ENCODE measurements at regions not wholly inside any gene's neighbourhood (a gene's known extent, or its start where the extent isn't known, plus 50 kb on each side); places are given as distances from the start of the nearest gene placed in this dataset.
A peak's percentile ranks its signal among the peaks of the same experiment; 100 is the strongest.

DNA sequence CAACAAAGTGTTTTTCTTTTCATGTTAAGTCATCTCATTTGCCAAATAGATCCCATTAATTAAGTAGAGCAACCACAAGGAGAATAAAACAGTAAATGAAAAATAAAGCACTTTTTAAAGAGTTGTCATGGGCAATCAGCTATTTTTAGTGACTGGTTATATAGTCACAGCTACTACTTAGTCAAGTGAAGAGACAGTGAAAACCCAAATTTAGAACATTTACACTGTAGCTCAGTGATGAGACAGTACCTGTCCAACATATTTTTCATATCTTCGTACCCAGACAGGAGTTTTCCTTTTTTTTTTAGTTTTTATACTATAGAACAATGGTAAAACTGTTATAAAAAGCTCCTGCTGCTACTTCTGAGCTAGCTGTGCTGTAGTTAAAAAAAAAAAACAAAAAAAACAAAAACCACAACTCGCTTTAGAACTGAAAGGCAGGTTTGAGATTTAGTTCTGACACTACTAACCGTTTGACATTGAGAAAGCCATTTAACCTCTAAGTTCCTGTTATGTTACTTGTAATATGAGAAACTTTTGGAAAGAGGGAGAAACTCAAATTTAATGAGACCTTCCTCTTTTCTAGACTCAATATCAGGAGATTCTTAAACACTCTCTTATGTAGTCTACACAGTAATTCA lies 777.5 kb downstream of the ADGRL2 start:
- DNase-seq (ENCODE audit: low read depth): no peak

DNA sequence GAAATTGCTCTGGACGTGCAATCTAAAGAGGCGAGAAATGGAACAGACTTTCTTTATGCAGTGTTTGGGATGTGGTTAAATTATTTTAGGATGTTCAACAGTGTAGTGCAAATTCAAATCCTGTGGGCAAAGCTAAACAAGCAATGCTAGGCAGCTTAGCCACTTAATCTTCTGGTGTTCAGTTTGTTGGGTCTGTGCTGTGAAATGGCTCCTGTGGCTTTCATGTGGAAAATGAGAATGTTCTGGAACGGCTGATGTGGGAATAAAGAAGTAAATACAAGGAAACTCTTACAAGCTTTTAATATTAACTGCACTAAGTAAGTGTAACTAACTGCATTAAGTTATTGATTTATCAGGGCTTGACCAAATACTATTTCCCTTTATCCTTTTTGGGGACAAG lies 766.6 kb downstream of the ADGRL2 start:
- no peak for DNase-seq (ENCODE audit: low read depth)

- no peak for DNase-seq (ENCODE audit: low read depth)
Measured at GRCh38 chr1:82565546-82565945, 764.8 kb downstream of the ADGRL2 start.

DNA sequence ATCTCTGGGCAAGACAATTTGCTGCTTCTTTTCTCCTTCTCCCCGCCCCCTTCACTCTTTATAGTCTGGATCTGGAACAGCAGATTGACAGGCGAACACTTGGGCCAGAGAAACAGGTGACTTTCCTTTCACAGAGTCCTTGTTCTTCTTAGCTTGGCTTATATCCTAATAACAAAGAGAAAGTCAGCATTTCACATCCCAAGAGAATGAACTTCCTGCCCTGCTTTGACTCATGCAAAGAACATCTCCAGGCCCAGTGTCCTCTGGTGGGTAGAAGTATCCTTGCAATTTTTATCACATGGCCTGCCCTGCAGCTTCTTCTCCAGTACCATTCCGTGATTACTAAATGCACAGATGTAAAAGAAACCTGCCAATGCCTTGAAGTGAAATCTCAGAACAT lies 764.4 kb downstream of the ADGRL2 start:
- peak; percentile 7 for DNase-seq (ENCODE audit: low read depth)

DNA sequence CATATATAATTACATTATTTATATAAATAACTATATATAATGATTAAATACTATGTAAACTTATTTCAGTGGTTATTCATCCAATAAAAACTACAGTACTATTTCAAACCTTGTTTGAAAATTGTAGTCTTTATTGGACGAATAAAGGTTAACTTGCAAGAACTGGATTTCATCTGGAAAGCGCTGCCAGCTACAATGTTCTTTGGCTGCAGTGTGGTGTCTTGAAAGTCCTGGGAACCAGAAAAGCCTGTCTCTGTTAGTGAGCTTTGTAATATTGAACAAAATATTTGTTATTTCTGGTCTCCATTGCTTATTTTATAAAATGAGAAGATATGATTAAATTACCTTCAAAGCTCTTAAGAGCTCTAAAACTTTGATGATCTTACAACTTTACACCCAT lies 763.6 kb downstream of the ADGRL2 start:
- no peak for DNase-seq (ENCODE audit: low read depth)

DNA sequence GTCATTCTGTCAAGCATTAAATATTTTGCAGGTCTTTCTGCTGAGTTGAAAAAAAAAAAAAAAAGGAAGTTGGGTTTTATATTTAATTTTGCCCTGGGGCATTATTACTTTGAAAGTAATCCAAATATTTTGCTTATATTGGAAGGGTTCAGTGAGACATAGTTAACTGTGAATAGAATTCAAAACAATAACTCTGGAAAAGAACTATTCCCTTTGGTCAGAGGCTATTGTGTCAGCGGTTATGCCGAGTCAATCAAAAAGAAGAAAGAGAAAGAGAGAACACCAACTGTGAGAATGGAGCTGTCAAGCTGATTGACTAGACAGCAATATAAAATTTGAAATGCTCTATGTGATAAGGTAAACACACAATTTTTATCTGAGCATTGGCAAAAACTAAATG lies 761.7 kb downstream of the ADGRL2 start:
- DNase-seq (ENCODE audit: low read depth): no peak

- DNase-seq (ENCODE audit: low read depth): no peak
Measured at GRCh38 chr1:82560566-82560965, 759.8 kb downstream of the ADGRL2 start.

GRCh38 chr1:82555501-82555900 lies 754.8 kb downstream of the ADGRL2 start:
- DNase-seq (ENCODE audit: low read depth): no peak

GRCh38 chr1:82549841-82550240 lies 749.1 kb downstream of the ADGRL2 start:
- DNase-seq (ENCODE audit: low read depth): no peak

DNA sequence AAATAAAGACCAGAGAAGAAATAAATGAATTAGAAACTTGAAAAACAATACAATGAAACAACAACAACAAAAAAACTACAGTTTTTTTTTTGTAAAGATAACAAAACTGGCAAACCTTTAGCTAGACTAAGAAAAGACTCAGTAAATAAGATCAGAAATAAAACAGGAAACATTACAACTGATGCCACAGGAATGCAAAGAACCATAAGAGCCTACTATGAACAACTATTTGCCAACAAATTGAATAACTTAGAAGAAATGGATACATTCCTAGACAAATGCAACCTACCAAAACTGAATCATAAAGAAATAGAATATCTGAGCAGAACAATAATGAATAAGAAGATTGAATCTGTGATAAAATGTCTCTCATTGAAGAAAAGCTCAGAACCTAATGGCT lies 742.0 kb downstream of the ADGRL2 start:
- no peak for DNase-seq (ENCODE audit: low read depth)

DNA sequence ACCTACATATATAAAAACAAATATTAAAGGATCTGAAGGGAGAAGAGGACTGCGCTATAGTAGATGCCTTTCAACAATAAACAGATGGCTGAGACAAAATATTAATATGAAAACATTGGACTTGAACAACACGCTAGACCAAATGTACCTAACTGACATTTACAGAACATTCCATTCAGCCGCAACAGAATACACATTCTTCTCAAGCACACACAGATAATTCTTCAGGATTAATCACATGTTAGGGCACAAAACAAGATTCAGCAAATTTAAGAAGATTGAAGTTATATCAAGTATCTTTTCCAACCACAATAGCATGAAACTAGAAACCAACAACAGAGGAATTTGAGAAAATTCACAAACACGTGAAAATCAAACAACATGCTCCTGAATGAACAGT lies 741.4 kb downstream of the ADGRL2 start:
- DNase-seq (ENCODE audit: low read depth): no peak

DNA sequence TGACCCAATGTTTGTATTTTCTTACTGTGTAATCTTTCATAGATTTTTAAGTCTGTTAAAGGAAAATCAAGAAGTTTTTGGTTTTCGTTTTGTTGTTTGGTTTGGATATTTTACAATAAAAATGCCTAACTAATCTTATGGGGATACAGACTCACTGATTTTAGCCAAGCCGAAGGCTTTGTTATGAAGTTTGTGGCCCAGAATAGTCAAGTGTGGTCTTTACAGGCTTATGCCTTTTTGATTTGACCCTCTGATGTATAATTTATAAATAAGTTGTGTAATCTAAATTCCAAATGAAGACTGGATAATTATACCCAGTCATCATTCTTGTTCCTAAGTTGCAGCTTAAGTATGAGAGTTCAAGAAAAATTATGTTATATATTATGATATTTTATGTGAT lies 739.3 kb downstream of the ADGRL2 start:
- no peak for DNase-seq (ENCODE audit: low read depth)

GRCh38 chr1:82538876-82539275 lies 738.1 kb downstream of the ADGRL2 start:
- DNase-seq (ENCODE audit: low read depth): no peak

DNA sequence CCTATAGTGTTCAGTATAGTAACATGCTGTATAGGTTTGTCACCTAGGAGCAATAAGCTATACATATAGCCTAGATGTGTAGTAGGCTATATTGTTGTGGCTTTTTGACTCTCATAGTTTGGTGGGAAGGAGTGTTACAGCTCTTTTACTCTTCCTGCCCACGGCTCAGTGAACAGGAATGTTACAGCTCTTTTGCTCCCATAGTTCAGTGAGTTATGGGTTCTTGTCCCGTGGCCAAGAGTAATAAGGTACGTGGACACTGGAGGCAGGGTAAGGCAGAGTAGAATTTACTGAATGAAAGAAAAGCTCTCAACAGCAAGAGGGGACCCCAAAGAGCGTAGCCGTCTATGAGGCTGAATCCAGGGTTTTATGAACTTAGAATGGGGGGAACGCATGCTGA lies 734.3 kb downstream of the ADGRL2 start:
- DNase-seq (ENCODE audit: low read depth): no peak

DNA sequence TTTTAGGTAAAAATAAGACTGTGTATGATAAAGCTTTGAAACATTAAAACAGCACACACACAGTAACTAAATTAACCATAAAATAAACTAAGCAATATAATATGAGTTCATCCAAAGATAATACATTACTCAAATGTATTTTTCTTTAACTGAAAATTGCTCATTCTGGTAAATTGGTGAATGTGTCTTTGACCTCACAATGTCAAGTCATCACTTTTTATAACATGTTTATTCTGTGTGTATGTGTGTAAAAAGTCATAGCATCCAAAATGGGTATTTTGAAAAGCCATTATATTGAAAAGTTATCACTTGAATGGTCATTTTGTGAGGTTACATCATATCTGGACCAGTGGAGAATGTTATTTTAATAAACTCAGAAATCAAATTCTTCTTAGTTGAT lies 724.6 kb downstream of the ADGRL2 start:
- DNase-seq (ENCODE audit: low read depth): no peak

GRCh38 chr1:82520611-82521010 lies 719.9 kb downstream of the ADGRL2 start:
- DNase-seq (ENCODE audit: low read depth): no peak

- peak; percentile 0 for DNase-seq (ENCODE audit: low read depth)
Measured at GRCh38 chr1:82517586-82517985, 716.9 kb downstream of the ADGRL2 start.

DNA sequence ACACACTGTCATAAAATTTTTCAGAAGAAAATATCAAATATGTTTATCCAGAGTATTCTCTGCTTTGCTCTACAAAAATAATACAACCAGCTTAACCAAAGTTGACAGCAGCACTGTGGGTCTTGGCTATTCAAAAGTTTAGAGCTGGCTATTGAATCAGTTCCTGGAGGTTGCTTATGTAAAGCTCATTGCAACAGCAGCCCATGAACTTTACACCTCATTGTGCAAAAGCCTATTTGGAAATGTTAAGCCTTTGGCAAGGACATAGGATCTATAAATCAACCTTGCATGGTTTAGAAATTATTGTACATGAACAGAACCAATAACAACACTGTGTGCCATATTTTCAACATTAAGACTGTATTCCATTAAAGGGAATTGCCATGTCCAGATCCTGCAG lies 714.9 kb downstream of the ADGRL2 start:
- no peak for DNase-seq (ENCODE audit: low read depth)

GRCh38 chr1:82511441-82511840 lies 710.7 kb downstream of the ADGRL2 start:
- DNase-seq (ENCODE audit: low read depth): no peak

DNA sequence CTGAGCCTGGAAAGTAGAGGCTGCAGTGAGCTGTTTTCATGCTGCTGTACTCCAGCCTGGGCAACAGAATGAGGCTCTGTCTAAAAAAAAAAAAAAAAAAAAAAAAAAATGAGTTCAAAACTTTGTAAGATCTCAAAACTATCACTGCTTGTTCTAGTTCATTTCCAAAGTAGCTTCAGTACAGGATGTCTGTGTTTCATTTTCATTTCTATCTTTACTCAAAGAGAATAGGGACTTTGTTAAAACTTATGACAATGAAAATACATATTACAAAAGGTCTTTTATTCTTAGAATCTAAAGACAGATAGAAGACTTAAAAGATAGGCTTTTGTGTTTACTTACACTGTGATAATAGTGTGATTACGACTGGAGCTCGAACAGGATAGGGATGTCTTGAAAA lies 709.7 kb downstream of the ADGRL2 start:
- DNase-seq (ENCODE audit: low read depth): no peak

GRCh38 chr1:82507011-82507410 lies 706.3 kb downstream of the ADGRL2 start:
- DNase-seq (ENCODE audit: low read depth): no peak

DNA sequence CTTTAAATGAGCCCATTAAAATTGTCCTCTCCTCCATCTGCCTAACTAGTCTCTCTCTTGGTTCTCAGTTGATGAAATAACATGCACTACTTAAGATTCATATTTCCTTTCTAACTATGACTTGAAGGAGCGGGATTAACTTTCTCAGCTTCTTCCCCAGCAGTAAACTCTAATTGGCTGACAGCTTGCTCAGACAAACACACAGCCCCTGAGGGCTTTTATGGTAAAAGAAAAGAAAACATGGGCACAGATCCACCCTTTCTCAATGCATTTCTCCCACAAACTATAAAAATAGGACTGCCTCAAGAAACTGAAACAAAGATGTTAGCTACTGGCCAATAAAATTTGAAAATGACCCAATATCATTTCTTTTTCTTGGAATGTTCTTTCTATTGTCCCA lies 703.1 kb downstream of the ADGRL2 start:
- no peak for DNase-seq (ENCODE audit: low read depth)

- DNase-seq (ENCODE audit: low read depth): no peak
Measured at GRCh38 chr1:82499022-82499421, 698.3 kb downstream of the ADGRL2 start.

GRCh38 chr1:82494117-82494516 lies 693.4 kb downstream of the ADGRL2 start:
- no peak for DNase-seq (ENCODE audit: low read depth)

GRCh38 chr1:82492159-82492558 lies 691.4 kb downstream of the ADGRL2 start:
- DNase-seq (ENCODE audit: low read depth): no peak

Data from ELR (cell line).